ENCODE measurements at regions not wholly inside any gene's neighbourhood (a gene's known extent, or its start where the extent isn't known, plus 50 kb on each side); places are given as distances from the start of the nearest gene placed in this dataset.
"Not testable (repeated sequence)": the region's sequence is repeated elsewhere in the genome, so short reads cannot be mapped to it uniquely, and the experiment has no call there.

DNA sequence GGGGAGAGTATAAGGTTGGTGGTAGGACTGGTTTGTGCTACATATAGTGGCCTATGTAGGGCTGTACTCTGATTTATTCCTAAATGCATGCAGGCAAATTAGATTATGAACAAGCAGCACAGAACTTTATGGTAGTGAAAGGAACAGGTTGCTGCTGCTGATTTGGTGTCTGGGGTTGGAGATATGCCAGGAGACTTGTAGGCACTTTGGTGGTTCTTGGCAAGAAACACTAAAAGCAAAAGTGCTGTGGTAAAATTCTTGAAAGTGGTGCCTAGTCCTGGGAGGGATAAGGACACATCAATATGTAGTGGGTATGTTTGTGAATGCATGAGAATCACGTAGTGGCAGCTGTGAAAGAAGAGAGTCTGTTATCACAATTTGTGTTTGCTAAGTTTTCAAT, 2126.0 kb downstream of the TP53TG3F start:
- H3K4me1 ChIP-seq (ENCODE audit: insufficient read depth, low read length) = no peaks in the 10 kb centered on the region
- no peaks in the 10 kb centered on the region for H3K27me3 ChIP-seq (ENCODE audit: insufficient read depth, low read length)
- no peak overlapping the region for H3K4me3 ChIP-seq (ENCODE audit: low read length)
- H3K9me3 ChIP-seq (ENCODE audit: low read depth, low read length) = no peaks in the 10 kb centered on the region

- H3K4me3 ChIP-seq (ENCODE audit: low read length); H3K27me3 ChIP-seq (ENCODE audit: insufficient read depth, low read length); H3K4me1 ChIP-seq (ENCODE audit: insufficient read depth, low read length): not testable (repeated sequence)
Observed at GRCh38 chr16:35590913-35591312, 2131.5 kb downstream of the TP53TG3F start.

GRCh38 chr16:35596467-35596866, 2137.1 kb downstream of the TP53TG3F start:
- H3K4me1 ChIP-seq (ENCODE audit: insufficient read depth, low read length) = no peaks in the 10 kb centered on the region
- H3K4me3 ChIP-seq (ENCODE audit: low read length) = no peak overlapping the region
- H3K9me3 ChIP-seq (ENCODE audit: low read depth, low read length) = no peaks in the 10 kb centered on the region
- no peaks in the 10 kb centered on the region for H3K27me3 ChIP-seq (ENCODE audit: insufficient read depth, low read length)

More at GRCh38 chr16:35590913-35591312, 2131.5 kb downstream of the TP53TG3F start:
- H3K9me3 ChIP-seq (ENCODE audit: low read depth, low read length) = not testable (repeated sequence)

GRCh38 chr16:35598696-35599332, 2139.4 kb downstream of the TP53TG3F start:
- Histone ChIP-seq H3K27me3 (ENCODE audit: insufficient read depth, low read length) (no peaks in the 10 kb centered on the region), H3K4me3 (ENCODE audit: low read length) (no peak overlapping the region), H3K4me1 (ENCODE audit: insufficient read depth, low read length) (no peaks in the 10 kb centered on the region), H3K9me3 (ENCODE audit: low read depth, low read length) (no peaks in the 10 kb centered on the region)

GRCh38 chr16:35599429-35600160, 2140.2 kb downstream of the TP53TG3F start:
- no peaks in the 10 kb centered on the region for H3K4me1 ChIP-seq (ENCODE audit: insufficient read depth, low read length)
- no peaks in the 10 kb centered on the region for H3K9me3 ChIP-seq (ENCODE audit: low read depth, low read length)
- no peak overlapping the region for H3K4me3 ChIP-seq (ENCODE audit: low read length)
- no peaks in the 10 kb centered on the region for H3K27me3 ChIP-seq (ENCODE audit: insufficient read depth, low read length)

DNA sequence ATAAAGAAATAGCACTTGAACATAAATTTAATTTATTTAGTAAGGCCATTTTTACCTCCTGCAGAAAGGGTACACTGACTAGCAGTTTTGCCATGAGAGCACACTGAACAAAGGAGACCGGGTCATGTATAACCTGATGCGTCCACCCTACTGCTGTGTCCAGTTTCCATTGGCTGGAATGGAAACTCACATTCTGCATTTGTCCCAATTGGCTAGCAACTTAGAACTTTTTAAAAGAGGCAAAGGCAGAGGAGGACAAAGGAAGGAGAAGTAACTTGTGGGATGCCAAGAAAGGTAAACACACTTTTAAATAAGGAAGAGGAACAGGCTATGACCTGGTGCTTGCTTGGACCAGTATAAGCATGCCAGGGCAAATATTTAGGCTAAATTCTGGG, 2140.7 kb downstream of the TP53TG3F start:
- not testable (repeated sequence) for H3K27me3 ChIP-seq (ENCODE audit: insufficient read depth, low read length); H3K9me3 ChIP-seq (ENCODE audit: low read depth, low read length); H3K4me3 ChIP-seq (ENCODE audit: low read length); H3K4me1 ChIP-seq (ENCODE audit: insufficient read depth, low read length)

DNA sequence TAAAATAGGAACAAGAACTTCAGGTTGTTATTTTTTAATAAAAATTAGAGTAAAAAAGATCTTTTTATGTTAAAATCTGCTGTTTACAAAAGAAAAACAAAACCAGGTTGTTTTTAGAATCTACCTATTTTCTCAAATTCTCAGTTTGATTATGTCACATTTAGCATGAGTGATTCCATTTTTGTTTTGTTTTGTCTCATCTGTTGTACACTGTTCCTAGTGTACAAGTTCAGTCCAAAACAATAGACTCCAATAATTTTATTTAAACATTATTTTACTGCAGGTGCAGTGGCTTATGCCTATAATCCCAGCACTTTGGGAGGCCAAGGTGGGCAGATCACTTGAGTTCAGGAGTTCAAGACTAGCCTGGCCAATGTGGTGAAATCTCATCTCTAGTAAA, 2142.7 kb downstream of the TP53TG3F start:
- H3K9me3 ChIP-seq (ENCODE audit: low read depth, low read length) = peaks cover 5% of the 10 kb centered on the region
- no peak overlapping the region for H3K4me3 ChIP-seq (ENCODE audit: low read length)
- H3K27me3 ChIP-seq (ENCODE audit: insufficient read depth, low read length) = no peaks in the 10 kb centered on the region
- H3K4me1 ChIP-seq (ENCODE audit: insufficient read depth, low read length) = no peaks in the 10 kb centered on the region

DNA sequence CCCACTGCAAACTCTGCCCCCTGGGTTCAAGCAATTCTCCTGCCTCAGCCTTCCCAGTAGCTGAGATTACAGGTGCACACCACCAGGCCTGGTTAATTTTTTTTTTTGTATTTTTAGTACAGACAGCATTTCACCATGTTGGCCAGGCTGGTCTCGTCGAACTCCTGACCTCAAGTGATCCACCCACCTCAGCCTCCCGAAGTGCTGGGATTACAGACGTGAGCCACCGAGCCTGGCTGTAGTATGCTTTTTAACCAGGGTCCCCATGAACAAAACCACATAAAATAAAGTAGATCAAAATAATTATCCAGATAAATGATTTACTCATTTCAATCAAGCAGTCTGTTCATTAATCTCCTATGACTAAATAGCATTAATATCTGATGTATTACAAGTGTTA, 2144.0 kb downstream of the TP53TG3F start:
- not testable (repeated sequence) for H3K4me3 ChIP-seq (ENCODE audit: low read length); H3K9me3 ChIP-seq (ENCODE audit: low read depth, low read length); H3K4me1 ChIP-seq (ENCODE audit: insufficient read depth, low read length); H3K27me3 ChIP-seq (ENCODE audit: insufficient read depth, low read length)

- no peak overlapping the region for H3K4me3 ChIP-seq (ENCODE audit: low read length)
- H3K27me3 ChIP-seq (ENCODE audit: insufficient read depth, low read length) = no peaks in the 10 kb centered on the region
- no peaks in the 10 kb centered on the region for H3K4me1 ChIP-seq (ENCODE audit: insufficient read depth, low read length)
- peaks cover 5% of the 10 kb centered on the region for H3K9me3 ChIP-seq (ENCODE audit: low read depth, low read length)
Observed at GRCh38 chr16:35605921-35606320, 2146.5 kb downstream of the TP53TG3F start.

GRCh38 chr16:35614883-35615282, 2155.5 kb downstream of the TP53TG3F start:
- not testable (repeated sequence) for H3K9me3 ChIP-seq (ENCODE audit: low read depth, low read length); H3K4me3 ChIP-seq (ENCODE audit: low read length); H3K27me3 ChIP-seq (ENCODE audit: insufficient read depth, low read length); H3K4me1 ChIP-seq (ENCODE audit: insufficient read depth, low read length)

GRCh38 chr16:35619176-35619575, 2159.8 kb downstream of the TP53TG3F start:
- not testable (repeated sequence) for H3K4me1 ChIP-seq (ENCODE audit: insufficient read depth, low read length); H3K27me3 ChIP-seq (ENCODE audit: insufficient read depth, low read length); H3K9me3 ChIP-seq (ENCODE audit: low read depth, low read length); H3K4me3 ChIP-seq (ENCODE audit: low read length)

GRCh38 chr16:35626041-35626440, 2166.6 kb downstream of the TP53TG3F start:
- Histone ChIP-seq H3K4me3 (ENCODE audit: low read length) (no peak overlapping the region), H3K27me3 (ENCODE audit: insufficient read depth, low read length) (no peaks in the 10 kb centered on the region), H3K4me1 (ENCODE audit: insufficient read depth, low read length) (no peaks in the 10 kb centered on the region), H3K9me3 (ENCODE audit: low read depth, low read length) (no peaks in the 10 kb centered on the region)

GRCh38 chr16:35628976-35629375, 2169.6 kb downstream of the TP53TG3F start:
- Histone ChIP-seq H3K9me3 (ENCODE audit: low read depth, low read length) (no peaks in the 10 kb centered on the region), H3K4me1 (ENCODE audit: insufficient read depth, low read length) (no peaks in the 10 kb centered on the region), H3K4me3 (ENCODE audit: low read length) (no peak overlapping the region), H3K27me3 (ENCODE audit: insufficient read depth, low read length) (no peaks in the 10 kb centered on the region)

- no peak overlapping the region for H3K4me3 ChIP-seq (ENCODE audit: low read length)
- no peaks in the 10 kb centered on the region for H3K27me3 ChIP-seq (ENCODE audit: insufficient read depth, low read length)
- H3K9me3 ChIP-seq (ENCODE audit: low read depth, low read length) = no peaks in the 10 kb centered on the region
- no peaks in the 10 kb centered on the region for H3K4me1 ChIP-seq (ENCODE audit: insufficient read depth, low read length)
Observed at GRCh38 chr16:35631261-35631945, 2172.0 kb downstream of the TP53TG3F start.

GRCh38 chr16:35636480-35637230, 2177.2 kb downstream of the TP53TG3F start:
- Histone ChIP-seq H3K27me3 (ENCODE audit: insufficient read depth, low read length) (no peaks in the 10 kb centered on the region), H3K4me3 (ENCODE audit: low read length) (no peak overlapping the region), H3K4me1 (ENCODE audit: insufficient read depth, low read length) (no peaks in the 10 kb centered on the region), H3K9me3 (ENCODE audit: low read depth, low read length) (no peaks in the 10 kb centered on the region)
